Activated B cell treated with CpG ODN at 0.5 μM for 24 hours (primary cell): ENCODE measurements at regions not wholly inside any gene's neighbourhood (a gene's known extent, or its start where the extent isn't known, plus 50 kb on each side); places are given as distances from the start of the nearest gene placed in this dataset.

Experiments
- ATAC-seq: fragments of 200-7000 bp; cut with Tn5 transposase; one replicate; pipeline ENCODE4 v1.10.0; 2021; ENCODE audit warnings: low read depth, mild to moderate bottlenecking, moderate library complexity
- CTCF ChIA-PET: fragments of 350-600 bp; sonication (Branson Sonifier 250); formaldehyde crosslinking; loops from one replicate; lab custom pipeline; 2021; ENCODE audit warnings: antibody characterized with exemption; lab: Charles Lee
- POLR2A ChIA-PET: fragments of 350-600 bp; sonication (Branson Sonifier 250); formaldehyde crosslinking; loops from one replicate; lab custom pipeline; 2021; ENCODE audit warnings: antibody characterized with exemption; lab: Charles Lee
- DNase-seq: peaks from one replicate; pipeline ENCODE4 v3.0.0; 2022
- H3K27ac Mint-ChIP-seq: one replicate; pipeline ENCODE4 v1.8.0; 2020; ENCODE audit warnings: mixed read lengths
- H3K27me3 Mint-ChIP-seq: one replicate; pipeline ENCODE4 v1.8.0; 2021; ENCODE audit warnings: mixed read lengths
- H3K36me3 Mint-ChIP-seq: one replicate; pipeline ENCODE4 v1.8.0; 2021; ENCODE audit warnings: low read depth, mixed read lengths
- H3K4me1 Mint-ChIP-seq: one replicate; pipeline ENCODE4 v1.8.0; 2021; ENCODE audit warnings: mixed read lengths
- H3K4me3 Mint-ChIP-seq: one replicate; pipeline ENCODE4 v1.8.0; 2020; ENCODE audit warnings: mild to moderate bottlenecking, mixed read lengths
- H3K9me3 Mint-ChIP-seq: one replicate; pipeline ENCODE4 v1.8.0; 2020; ENCODE audit warnings: mixed read lengths
- CTCF ChIP-seq: fragments of 200-600 bp; IDR thresholded peaks from one replicate; pipeline ENCODE4 v1.8.0; 2022; ENCODE audit warnings: antibody characterized with exemption, mild to moderate bottlenecking
- intact Hi-C: fragments of 100-400 bp; cut with micrococcal nuclease; formaldehyde crosslinking; loops from one replicate; pipeline ENCODE4 v1.15.1; 2024

GRCh38 chr12:24605466-24605865, 343.4 kb downstream of the BCAT1 start:
- intact Hi-C loops = loop anchor here (5.0 kb wide), 1 partner anchor 42 kb away; no protein-coding TSS in a partner anchor
- ATAC-seq (no peak), DNase-seq (no peak)
- Mint-ChIP-seq H3K4me3 (no peak overlapping the region), H3K36me3 (no peaks in the 10 kb centered on the region), H3K27ac (peak overlapping the region; percentile 62), H3K9me3 (peaks cover 3% of the 10 kb centered on the region), H3K4me1 (peaks cover 42% of the 10 kb centered on the region), H3K27me3 (no peaks in the 10 kb centered on the region)
- no peak for TF ChIP-seq CTCF
- ChIA-PET CTCF (interaction anchor here (0.8 to 1.4 kb wide), 2 partner anchors 10 to 246 kb away, joined by 3 to 4 read pairs; no protein-coding TSS in a partner anchor), POLR2A (interaction anchor here (0.8 kb wide), 1 partner anchor 100 kb away, joined by 4 read pairs; no protein-coding TSS in a partner anchor)

- TF ChIP-seq CTCF = no peak
- CTCF ChIA-PET = interaction anchor here (1.0 kb wide), 1 partner anchor 26 kb away, joined by 3 read pairs; no protein-coding TSS in a partner anchor
- POLR2A ChIA-PET = interaction anchor here (1.0 to 1.6 kb wide), 3 partner anchors 41 to 115 kb away, joined by 3 to 10 read pairs (median 3); no protein-coding TSS in a partner anchor
- DNase-seq (no peak), ATAC-seq (no peak)
- Mint-ChIP-seq H3K36me3 (no peaks in the 10 kb centered on the region), H3K4me1 (peaks cover 55% of the 10 kb centered on the region), H3K27me3 (no peaks in the 10 kb centered on the region), H3K27ac (peak overlapping the region; percentile 68), H3K9me3 (peaks cover 3% of the 10 kb centered on the region), H3K4me3 (peak overlapping the region; percentile 8)
- intact Hi-C loops = no loop called here
Measured at GRCh38 chr12:24603371-24603770, 345.5 kb downstream of the BCAT1 start.

GRCh38 chr12:24600996-24601395, 347.9 kb downstream of the BCAT1 start:
- no peak for DNase-seq
- peak overlapping the region; percentile 46 for H3K4me3 Mint-ChIP-seq
- peak overlapping the region; percentile 84 for H3K27ac Mint-ChIP-seq
- POLR2A ChIA-PET = interaction anchor here (0.7 to 2.0 kb wide), 4 partner anchors 105 to 1920 kb away, joined by 3 to 11 read pairs (median 6); no protein-coding TSS in a partner anchor
- ATAC-seq = peak; percentile 56
- CTCF ChIA-PET = no interaction called here
- intact Hi-C loops = loop anchor here (1.0 to 2.0 kb wide), 4 partner anchors 104 to 238 kb away; no protein-coding TSS in a partner anchor
- peaks cover 56% of the 10 kb centered on the region for H3K4me1 Mint-ChIP-seq
- no peaks in the 10 kb centered on the region for H3K27me3 Mint-ChIP-seq
- no peaks in the 10 kb centered on the region for H3K36me3 Mint-ChIP-seq
- TF ChIP-seq CTCF = no peak
- no peaks in the 10 kb centered on the region for H3K9me3 Mint-ChIP-seq

- ATAC-seq (peak; percentile 46), DNase-seq (no peak)
- peaks cover 56% of the 10 kb centered on the region for H3K4me1 Mint-ChIP-seq
- H3K27me3 Mint-ChIP-seq = no peaks in the 10 kb centered on the region
- ChIA-PET CTCF (no interaction called here), POLR2A (interaction anchor here (0.6 to 2.8 kb wide), 7 partner anchors 105 to 185 kb away, joined by 3 to 14 read pairs (median 5); no protein-coding TSS in a partner anchor)
- no peak for TF ChIP-seq CTCF
- peak overlapping the region; percentile 46 for H3K4me3 Mint-ChIP-seq
- H3K27ac Mint-ChIP-seq = peak overlapping the region; percentile 84
- H3K9me3 Mint-ChIP-seq = no peaks in the 10 kb centered on the region
- H3K36me3 Mint-ChIP-seq = no peaks in the 10 kb centered on the region
- intact Hi-C loops = loop anchor here (1.0 to 2.0 kb wide), 4 partner anchors 104 to 239 kb away; no protein-coding TSS in a partner anchor
Measured at GRCh38 chr12:24600551-24600950, 348.4 kb downstream of the BCAT1 start.

- DNase-seq = no peak
- no peak for TF ChIP-seq CTCF
- Mint-ChIP-seq H3K9me3 (no peaks in the 10 kb centered on the region), H3K4me3 (peak overlapping the region; percentile 36), H3K4me1 (peaks cover 49% of the 10 kb centered on the region), H3K27ac (peak overlapping the region; percentile 84), H3K36me3 (no peaks in the 10 kb centered on the region), H3K27me3 (no peaks in the 10 kb centered on the region)
- CTCF ChIA-PET = no interaction called here
- intact Hi-C loops = loop anchor here (1.0 to 5.0 kb wide), 9 partner anchors 105 to 558 kb away; no protein-coding TSS in a partner anchor
- POLR2A ChIA-PET = interaction anchor here (0.6 to 2.8 kb wide), 9 partner anchors 106 to 239 kb away, joined by 3 to 14 read pairs (median 3); no protein-coding TSS in a partner anchor
- ATAC-seq = peak; percentile 17
Measured at GRCh38 chr12:24599736-24600135, 349.2 kb downstream of the BCAT1 start.
